GM18909 (cell line): ENCODE measurements at regions not wholly inside any gene's neighbourhood (a gene's known extent, or its start where the extent isn't known, plus 50 kb on each side); places are given as distances from the start of the nearest gene placed in this dataset.
"Not testable (repeated sequence)": the region's sequence is repeated elsewhere in the genome, so short reads cannot be mapped to it uniquely, and the experiment has no call there.

ENCODE experiments used
- ATAC-seq: cut with Tn5 transposase; IDR thresholded peaks from one replicate; pipeline ENCODE4 v1.9.1; 2021; ENCODE audit warnings: mild to moderate bottlenecking; ENCODE audit not compliant: unreplicated experiment, poor library complexity

GRCh38 chr14:85333841-85334240 is 196.1 kb upstream of the FLRT2 start:
- no peak for ATAC-seq

- no peak for ATAC-seq
These were observed 195.6 kb upstream of the FLRT2 start for GRCh38 chr14:85334316-85334715.

GRCh38 chr14:85336257-85336656 is 193.7 kb upstream of the FLRT2 start:
- no peak for ATAC-seq

- no peak for ATAC-seq
These were observed 193.1 kb upstream of the FLRT2 start for GRCh38 chr14:85336817-85337216.

GRCh38 chr14:85338895-85339294 is 191.0 kb upstream of the FLRT2 start:
- no peak for ATAC-seq

GRCh38 chr14:85342858-85343607 is 186.9 kb upstream of the FLRT2 start:
- no peak for ATAC-seq

GRCh38 chr14:85344171-85344570 is 185.8 kb upstream of the FLRT2 start:
- ATAC-seq = no peak

GRCh38 chr14:85344847-85345570 is 184.9 kb upstream of the FLRT2 start:
- no peak for ATAC-seq

- ATAC-seq = no peak
These were observed 179.3 kb upstream of the FLRT2 start for GRCh38 chr14:85350667-85351066.

- not testable (repeated sequence) for ATAC-seq
These were observed 177.4 kb upstream of the FLRT2 start for GRCh38 chr14:85352588-85352987.

GRCh38 chr14:85357120-85357519 is 172.8 kb upstream of the FLRT2 start:
- ATAC-seq = no peak

- no peak for ATAC-seq
These were observed 171.7 kb upstream of the FLRT2 start for GRCh38 chr14:85358136-85358785.

- no peak for ATAC-seq
These were observed 170.4 kb upstream of the FLRT2 start for GRCh38 chr14:85359505-85359904.

GRCh38 chr14:85363358-85363757 is 166.6 kb upstream of the FLRT2 start:
- ATAC-seq = no peak

GRCh38 chr14:85366226-85366625 is 163.7 kb upstream of the FLRT2 start:
- no peak for ATAC-seq

GRCh38 chr14:85380881-85381280 is 149.1 kb upstream of the FLRT2 start:
- ATAC-seq = no peak

GRCh38 chr14:85382341-85382740 is 147.6 kb upstream of the FLRT2 start:
- ATAC-seq = no peak

GRCh38 chr14:85387181-85387580 is 142.8 kb upstream of the FLRT2 start:
- no peak for ATAC-seq

- no peak for ATAC-seq
These were observed 139.7 kb upstream of the FLRT2 start for GRCh38 chr14:85390236-85390635.

GRCh38 chr14:85391455-85391854 is 138.5 kb upstream of the FLRT2 start:
- no peak for ATAC-seq

GRCh38 chr14:85391892-85392291 is 138.1 kb upstream of the FLRT2 start:
- no peak for ATAC-seq
